Testis (tissue), 2 donors: ENCODE measurements at regions not wholly inside any gene's neighbourhood (a gene's known extent, or its start where the extent isn't known, plus 50 kb on each side); places are given as distances from the start of the nearest gene placed in this dataset.

Experiments
- POLR2A ChIP-seq: fragments of 450-650 bp; IDR thresholded peaks from one replicate; pipeline ENCODE4 v1.6.1; 2017; ENCODE audit warnings: antibody characterized with exemption, mild to moderate bottlenecking, moderate library complexity
- TF ChIP-seq, protein P1 (sequence below), 3 experiments: fragments of 450-650 bp in 2 of 3; fragments of 200-600 bp in 1 of 3; sonication (generic) in 1 of 3; IDR thresholded peaks; one replicate each; pipeline ENCODE4 v1.5.1; 2016 to 2019; ENCODE audit warnings: antibody characterized with exemption in 3 of 3, mild to moderate bottlenecking in 2 of 3, moderate library complexity in 1 of 3

DNA sequence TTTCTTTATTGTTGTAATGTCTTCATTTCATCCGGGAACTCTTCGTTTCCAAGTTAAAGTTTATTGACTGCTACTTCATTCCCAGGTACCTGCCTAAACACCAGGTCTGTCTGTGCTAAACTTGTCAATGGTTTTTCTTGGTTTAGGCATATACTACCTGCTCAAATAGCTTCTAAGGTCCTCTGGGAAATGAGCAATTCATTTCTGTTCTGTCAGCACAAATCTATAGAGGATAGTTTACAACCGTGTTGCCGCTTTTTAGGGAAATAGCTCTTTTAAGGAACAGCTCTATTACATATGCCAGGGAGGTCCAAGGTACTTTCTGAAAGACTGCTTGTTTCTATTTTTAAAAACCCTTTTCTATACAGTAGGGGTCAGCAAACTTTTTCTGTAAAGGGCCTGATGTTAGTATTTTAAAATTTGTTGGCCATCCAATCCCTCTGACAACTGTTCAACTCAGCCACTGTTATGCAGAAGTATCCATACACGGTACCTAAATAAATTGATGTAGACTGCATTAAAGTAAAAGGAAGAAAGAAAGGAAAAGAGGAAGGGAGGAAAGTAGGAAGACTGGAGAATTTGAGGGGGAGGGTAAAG, 222.7 kb upstream of the PTBP2 start:
- TF ChIP-seq, protein P1, sequence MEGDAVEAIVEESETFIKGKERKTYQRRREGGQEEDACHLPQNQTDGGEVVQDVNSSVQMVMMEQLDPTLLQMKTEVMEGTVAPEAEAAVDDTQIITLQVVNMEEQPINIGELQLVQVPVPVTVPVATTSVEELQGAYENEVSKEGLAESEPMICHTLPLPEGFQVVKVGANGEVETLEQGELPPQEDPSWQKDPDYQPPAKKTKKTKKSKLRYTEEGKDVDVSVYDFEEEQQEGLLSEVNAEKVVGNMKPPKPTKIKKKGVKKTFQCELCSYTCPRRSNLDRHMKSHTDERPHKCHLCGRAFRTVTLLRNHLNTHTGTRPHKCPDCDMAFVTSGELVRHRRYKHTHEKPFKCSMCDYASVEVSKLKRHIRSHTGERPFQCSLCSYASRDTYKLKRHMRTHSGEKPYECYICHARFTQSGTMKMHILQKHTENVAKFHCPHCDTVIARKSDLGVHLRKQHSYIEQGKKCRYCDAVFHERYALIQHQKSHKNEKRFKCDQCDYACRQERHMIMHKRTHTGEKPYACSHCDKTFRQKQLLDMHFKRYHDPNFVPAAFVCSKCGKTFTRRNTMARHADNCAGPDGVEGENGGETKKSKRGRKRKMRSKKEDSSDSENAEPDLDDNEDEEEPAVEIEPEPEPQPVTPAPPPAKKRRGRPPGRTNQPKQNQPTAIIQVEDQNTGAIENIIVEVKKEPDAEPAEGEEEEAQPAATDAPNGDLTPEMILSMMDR (IDR thresholded peaks at IDR 0.05) = no peak
- no peak for TF ChIP-seq POLR2A
